Panc1 (cell line): ENCODE measurements at regions not wholly inside any gene's neighbourhood (a gene's known extent, or its start where the extent isn't known, plus 50 kb on each side); places are given as distances from the start of the nearest gene placed in this dataset.

ENCODE experiments used
- POLR2AphosphoS5 ChIP-seq: IDR thresholded peaks from 2 replicates; pipeline ENCODE4 v1.6.1; 2012; ENCODE audit warnings: mild to moderate bottlenecking, low read depth, low read length, moderate library complexity
- REST ChIP-seq, 2 experiments: IDR thresholded peaks; 2 replicates each; pipeline ENCODE4 v1.6.1; 2011 to 2012; ENCODE audit warnings: low read depth in 2 of 2, control low read depth in 1 of 2, low read length in 1 of 2, mild to moderate bottlenecking in 1 of 2, moderate library complexity in 1 of 2; ENCODE audit not compliant: insufficient read depth in 1 of 2
- TCF7L2 ChIP-seq: IDR thresholded peaks from 2 replicates; pipeline ENCODE4 v1.6.1; 2011; ENCODE audit warnings: mild to moderate bottlenecking, low read depth, low read length, inconsistent platforms
- TF ChIP-seq, protein P1 (sequence below): fragments of 450-650 bp; IDR thresholded peaks from 2 replicates; pipeline ENCODE4 v1.5.1; 2017; ENCODE audit warnings: mild to moderate bottlenecking

DNA sequence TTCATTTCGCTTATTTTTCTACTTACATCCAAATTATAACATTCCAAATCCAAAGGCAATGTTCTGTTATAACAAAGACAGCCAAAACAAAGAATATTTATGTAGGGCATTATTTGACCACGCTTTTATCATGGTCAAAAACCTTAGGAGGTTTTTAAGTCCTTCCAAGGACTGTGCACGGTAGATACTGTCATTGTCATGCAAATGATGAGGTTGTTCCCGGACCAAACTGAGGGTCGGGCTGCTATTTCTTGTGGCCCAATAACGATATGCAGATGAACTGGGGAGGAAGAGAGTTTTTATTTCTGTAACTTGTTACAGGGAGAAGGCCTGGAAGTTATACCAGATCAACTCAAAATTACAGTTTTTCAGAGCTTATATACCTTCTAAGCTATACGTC is 56.6 kb upstream of the STEAP4 start:
- TF ChIP-seq POLR2AphosphoS5 (no peak), TCF7L2 (no peak), REST (IDR thresholded peaks at IDR 0.05; ENCODE audit: insufficient read depth in 1 of 2, low read depth in 2 of 2, low read length in 1 of 2) (no peak)
- TF ChIP-seq, protein P1, sequence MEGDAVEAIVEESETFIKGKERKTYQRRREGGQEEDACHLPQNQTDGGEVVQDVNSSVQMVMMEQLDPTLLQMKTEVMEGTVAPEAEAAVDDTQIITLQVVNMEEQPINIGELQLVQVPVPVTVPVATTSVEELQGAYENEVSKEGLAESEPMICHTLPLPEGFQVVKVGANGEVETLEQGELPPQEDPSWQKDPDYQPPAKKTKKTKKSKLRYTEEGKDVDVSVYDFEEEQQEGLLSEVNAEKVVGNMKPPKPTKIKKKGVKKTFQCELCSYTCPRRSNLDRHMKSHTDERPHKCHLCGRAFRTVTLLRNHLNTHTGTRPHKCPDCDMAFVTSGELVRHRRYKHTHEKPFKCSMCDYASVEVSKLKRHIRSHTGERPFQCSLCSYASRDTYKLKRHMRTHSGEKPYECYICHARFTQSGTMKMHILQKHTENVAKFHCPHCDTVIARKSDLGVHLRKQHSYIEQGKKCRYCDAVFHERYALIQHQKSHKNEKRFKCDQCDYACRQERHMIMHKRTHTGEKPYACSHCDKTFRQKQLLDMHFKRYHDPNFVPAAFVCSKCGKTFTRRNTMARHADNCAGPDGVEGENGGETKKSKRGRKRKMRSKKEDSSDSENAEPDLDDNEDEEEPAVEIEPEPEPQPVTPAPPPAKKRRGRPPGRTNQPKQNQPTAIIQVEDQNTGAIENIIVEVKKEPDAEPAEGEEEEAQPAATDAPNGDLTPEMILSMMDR = no peak
